H1 (cell line): ENCODE measurements at regions not wholly inside any gene's neighbourhood (a gene's known extent, or its start where the extent isn't known, plus 50 kb on each side); places are given as distances from the start of the nearest gene placed in this dataset.
A peak's percentile ranks its signal among the peaks of the same experiment; 100 is the strongest.

Experiments
- CTCF ChIA-PET: fragments of 300-600 bp; sonication (Branson Sonifier 250); formaldehyde crosslinking; loops from one replicate; lab custom pipeline; 2021; ENCODE audit not compliant: partially characterized antibody; lab: Charles Lee
- POLR2A ChIA-PET: fragments of 300-600 bp; sonication (Branson Sonifier 250); formaldehyde crosslinking; loops from one replicate; lab custom pipeline; 2021; ENCODE audit warnings: inconsistent platforms; ENCODE audit not compliant: partially characterized antibody; lab: Charles Lee
- DNase-seq, 2 experiments: peaks; one replicate each; pipeline versions ENCODE4 v3.0.0 to v3.0.0-alpha.2; 2010 to 2022; ENCODE audit warnings: low spot score in 2 of 2, low read depth in 1 of 2, mixed read lengths in 1 of 2
- FAIRE-seq: peaks from 2 replicates; lab custom pipeline; 2011; peaks lifted over from hg19 to GRCh38; lab: Jason Lieb, UNC
- H2AFZ ChIP-seq: 2 replicates; pipeline ENCODE4 v1.8.1; 2012; ENCODE audit warnings: low read length, inconsistent platforms
- H2AK5ac ChIP-seq: 2 replicates; pipeline ENCODE4 v1.6.1; 2013; ENCODE audit warnings: low read depth, low read length
- H2BK120ac ChIP-seq: replicated peaks from 2 replicates; pipeline ENCODE3; 2013; ENCODE audit warnings: low read depth, low read length, inconsistent platforms
- H2BK12ac ChIP-seq: 2 replicates; pipeline ENCODE4 v1.6.1; 2013; ENCODE audit warnings: low read depth, low read length
- H2BK15ac ChIP-seq: 2 replicates; pipeline ENCODE4 v1.6.1; 2013; ENCODE audit warnings: low read length
- H2BK20ac ChIP-seq: 2 replicates; pipeline ENCODE4 v1.6.1; 2013; ENCODE audit warnings: low read length
- H2BK5ac ChIP-seq: 2 replicates; pipeline ENCODE4 v1.6.1; 2013; ENCODE audit warnings: low read depth, low read length
- H3K14ac ChIP-seq: 2 replicates; pipeline ENCODE4 v1.6.1; 2013; ENCODE audit warnings: inconsistent platforms; ENCODE audit not compliant: insufficient read length
- H3K18ac ChIP-seq: 2 replicates; pipeline ENCODE4 v1.6.1; 2013; ENCODE audit warnings: low read length; ENCODE audit errors: extremely low read depth
- H3K23ac ChIP-seq: 2 replicates; pipeline ENCODE4 v1.6.1; 2013; ENCODE audit warnings: inconsistent platforms; ENCODE audit not compliant: insufficient read length
- H3K23me2 ChIP-seq: 2 replicates; pipeline ENCODE4 v1.6.1; 2013; ENCODE audit warnings: low read depth, low read length
- H3K27ac ChIP-seq: 2 replicates; pipeline ENCODE4 v1.6.1; 2011; ENCODE audit warnings: low read depth, low read length, inconsistent platforms
- H3K27me3 ChIP-seq, 4 experiments: replicated peaks in 1 of 4; 1 replicate in 1 of 4; 2 replicates in 3 of 4; pipeline versions ENCODE4 v1.6.1 to v1.8.1; 2011 to 2013; ENCODE audit warnings: low read length in 3 of 4, mild to moderate bottlenecking in 3 of 4, inconsistent platforms in 2 of 4, mixed read lengths in 2 of 4, moderate library complexity in 1 of 4; ENCODE audit not compliant: control insufficient read depth in 3 of 4, insufficient read depth in 3 of 4; ENCODE audit errors: extremely low read depth in 1 of 4
- H3K36me3 ChIP-seq, 4 experiments: 2 replicates each; pipeline versions ENCODE4 v1.6.1 to v1.8.1; 2011 to 2013; ENCODE audit warnings: mild to moderate bottlenecking in 4 of 4, low read length in 3 of 4, moderate library complexity in 2 of 4, control low read depth in 1 of 4, inconsistent platforms in 1 of 4; ENCODE audit not compliant: insufficient read depth in 4 of 4, control insufficient read depth in 2 of 4
- H3K4ac ChIP-seq: replicated peaks from 2 replicates; pipeline ENCODE3; 2013; ENCODE audit warnings: low read length, low read depth, mixed read lengths, inconsistent platforms; ENCODE audit not compliant: insufficient read length
- H3K4me1 ChIP-seq, 4 experiments: replicated peaks in 1 of 4; 1 replicate in 1 of 4; 2 replicates in 3 of 4; pipeline versions ENCODE4 v1.6.1 to v1.8.1; 2011 to 2013; ENCODE audit warnings: low read length in 3 of 4, inconsistent platforms in 2 of 4, mixed read lengths in 1 of 4; ENCODE audit not compliant: insufficient read depth in 4 of 4, control insufficient read depth in 3 of 4
- H3K4me2 ChIP-seq, 2 experiments: 2 replicates each; pipeline versions ENCODE4 v1.6.1 to v1.8.1; 2011 to 2013; ENCODE audit warnings: low read depth in 2 of 2, low read length in 2 of 2, control low read depth in 1 of 2, inconsistent platforms in 1 of 2, mild to moderate bottlenecking in 1 of 2; ENCODE audit not compliant: insufficient read depth in 1 of 2
- H3K4me3 ChIP-seq, 4 experiments: fragments of 200-600, 300-600 bp in 1 of 4; sonication (generic), shearing (Covaris generic), sonication (Bioruptor Twin) in 1 of 4; 2 replicates each; pipeline versions ENCODE4 v1.5.1 to v1.8.1; 2011 to 2016; ENCODE audit warnings: low read length in 4 of 4, low read depth in 3 of 4, control low read depth in 2 of 4, inconsistent platforms in 2 of 4, mild to moderate bottlenecking in 2 of 4, mixed read lengths in 1 of 4, moderate library complexity in 1 of 4; ENCODE audit not compliant: insufficient read depth in 2 of 4; ENCODE audit errors: extremely low read depth in 1 of 4
- H3K56ac ChIP-seq: replicated peaks from 2 replicates; pipeline ENCODE3; 2013; ENCODE audit warnings: low read depth, mild to moderate bottlenecking, mixed read lengths, low read length, inconsistent platforms; ENCODE audit not compliant: insufficient read length
- H3K79me1 ChIP-seq: 2 replicates; pipeline ENCODE4 v1.6.1; 2013; ENCODE audit warnings: low read depth, low read length, control low read depth
- H3K79me2 ChIP-seq, 2 experiments: 2 replicates each; pipeline versions ENCODE4 v1.6.1 to v1.8.1; 2012 to 2013; ENCODE audit warnings: low read length in 2 of 2, mild to moderate bottlenecking in 2 of 2, inconsistent platforms in 1 of 2; ENCODE audit not compliant: insufficient read depth in 2 of 2, control insufficient read depth in 1 of 2
- H3K9ac ChIP-seq, 4 experiments: replicated peaks in 1 of 4; 1 replicate in 1 of 4; 2 replicates in 3 of 4; pipeline versions ENCODE4 v1.6.1 to v1.8.1; 2011 to 2013; ENCODE audit warnings: low read depth in 3 of 4, low read length in 3 of 4, control low read depth in 2 of 4, mild to moderate bottlenecking in 2 of 4, moderate library complexity in 2 of 4, inconsistent platforms in 1 of 4; ENCODE audit errors: extremely low read depth in 1 of 4
- H3K9me3 ChIP-seq, 2 experiments: 2 replicates each; pipeline versions ENCODE4 v1.6.1 to v1.8.1; 2012 to 2013; ENCODE audit warnings: mild to moderate bottlenecking in 2 of 2, moderate library complexity in 2 of 2, control low read depth in 1 of 2, inconsistent platforms in 1 of 2, low read depth in 1 of 2, low read length in 1 of 2, mixed read lengths in 1 of 2; ENCODE audit not compliant: insufficient read depth in 2 of 2
- H4K20me1 ChIP-seq, 2 experiments: replicated peaks in 1 of 2; 2 replicates each; pipeline versions ENCODE3 to v1.8.1; 2011 to 2013; ENCODE audit warnings: inconsistent platforms in 2 of 2, low read length in 2 of 2, mild to moderate bottlenecking in 1 of 2; ENCODE audit not compliant: insufficient read depth in 2 of 2, control insufficient read depth in 1 of 2
- H4K5ac ChIP-seq: 2 replicates; pipeline ENCODE4 v1.6.1; 2013; ENCODE audit warnings: low read length, low read depth, mixed read lengths, inconsistent platforms; ENCODE audit not compliant: insufficient read length
- H4K8ac ChIP-seq: 2 replicates; pipeline ENCODE4 v1.8.0; 2013; ENCODE audit warnings: mild to moderate bottlenecking, moderate library complexity, low read length, inconsistent platforms; ENCODE audit not compliant: insufficient read depth; ENCODE audit errors: extremely low read depth
- H4K91ac ChIP-seq: replicated peaks from 2 replicates; pipeline ENCODE3; 2013; ENCODE audit warnings: low read length, mixed read lengths, inconsistent platforms; ENCODE audit not compliant: insufficient read length
- BACH1 ChIP-seq: IDR thresholded peaks from 2 replicates; pipeline ENCODE4 v1.6.1; 2012; ENCODE audit warnings: low read length, improper control_type of control experiment
- BCL11A ChIP-seq, 2 experiments: IDR thresholded peaks; one replicate each; pipeline ENCODE4 v1.6.1; 2011; ENCODE audit warnings: low read depth in 2 of 2, low read length in 2 of 2, mild to moderate bottlenecking in 2 of 2
- BRCA1 ChIP-seq: IDR thresholded peaks from 2 replicates; pipeline ENCODE4 v1.6.1; 2012; ENCODE audit warnings: low read depth, low read length, improper control_type of control experiment
- CHD1 ChIP-seq: IDR thresholded peaks from 2 replicates; pipeline ENCODE4 v1.6.1; 2012; ENCODE audit warnings: low read depth, low read length, improper control_type of control experiment
- CHD2 ChIP-seq: IDR thresholded peaks from 2 replicates; pipeline ENCODE4 v1.6.1; 2012; ENCODE audit warnings: low read length, improper control_type of control experiment
- JUN ChIP-seq: IDR thresholded peaks from 2 replicates; pipeline ENCODE4 v1.6.1; 2011; ENCODE audit warnings: low read depth, mild to moderate bottlenecking, improper control_type of control experiment, low read length
- KDM4A ChIP-seq: IDR thresholded peaks from one replicate; pipeline ENCODE4 v1.7.1; 2012; ENCODE audit warnings: low read depth, mild to moderate bottlenecking, moderate library complexity, low read length, inconsistent platforms; ENCODE audit not compliant: severe bottlenecking
- POLR2A ChIP-seq, 2 experiments: IDR thresholded peaks; 1 replicate in 1 of 2; 2 replicates in 1 of 2; pipeline ENCODE4 v1.6.1; 2011; ENCODE audit warnings: low read depth in 2 of 2, low read length in 2 of 2, mild to moderate bottlenecking in 2 of 2; ENCODE audit errors: control extremely low read depth in 1 of 2
- POLR2AphosphoS5 ChIP-seq: IDR thresholded peaks from 2 replicates; pipeline ENCODE4 v1.6.1; 2011; ENCODE audit warnings: low read depth, low read length
- RBBP5 ChIP-seq: IDR thresholded peaks from 2 replicates; pipeline ENCODE4 v1.7.1; 2012; ENCODE audit warnings: low read depth, mild to moderate bottlenecking, inconsistent platforms, low read length, moderate library complexity, borderline replicate concordance
- SP4 ChIP-seq: IDR thresholded peaks from 2 replicates; pipeline ENCODE4 v1.6.1; 2012; ENCODE audit warnings: low read length, inconsistent platforms
- TAF1 ChIP-seq: IDR thresholded peaks from 2 replicates; pipeline ENCODE4 v1.6.1; 2011; ENCODE audit warnings: mild to moderate bottlenecking, low read depth, low read length
- TEAD4 ChIP-seq: IDR thresholded peaks from 2 replicates; pipeline ENCODE4 v1.6.1; 2012; ENCODE audit warnings: low read depth, low read length, inconsistent platforms, mixed read lengths
- ZNF274 ChIP-seq: IDR thresholded peaks from 2 replicates; pipeline ENCODE4 v1.7.0; 2012; ENCODE audit warnings: low read length, borderline replicate concordance; ENCODE audit errors: extremely low read depth
- WGBS, 2 experiments: shearing (Covaris generic) in 1 of 2; methylation state at CpG; one replicate each; pipeline versions ENCODE4 v1.1.6 to v1.1.7; 2013 to 2015; ENCODE audit warnings: low lambda C conversion rate in 2 of 2, mixed read lengths in 2 of 2, inconsistent platforms in 1 of 2, low coverage in 1 of 2, missing lambda C conversion rate in 1 of 2; ENCODE audit not compliant: insufficient replicate concordance in 2 of 2, insufficient coverage in 1 of 2, insufficient read length in 1 of 2; ENCODE audit errors: extremely low coverage in 1 of 2, missing lambda C conversion rate in 1 of 2; 5-methylcytosine and 5-hydroxymethylcytosine counted together
- TF ChIP-seq, protein P1 (sequence below): IDR thresholded peaks from 2 replicates; pipeline ENCODE4 v1.6.1; 2012; ENCODE audit warnings: inconsistent platforms

DNA sequence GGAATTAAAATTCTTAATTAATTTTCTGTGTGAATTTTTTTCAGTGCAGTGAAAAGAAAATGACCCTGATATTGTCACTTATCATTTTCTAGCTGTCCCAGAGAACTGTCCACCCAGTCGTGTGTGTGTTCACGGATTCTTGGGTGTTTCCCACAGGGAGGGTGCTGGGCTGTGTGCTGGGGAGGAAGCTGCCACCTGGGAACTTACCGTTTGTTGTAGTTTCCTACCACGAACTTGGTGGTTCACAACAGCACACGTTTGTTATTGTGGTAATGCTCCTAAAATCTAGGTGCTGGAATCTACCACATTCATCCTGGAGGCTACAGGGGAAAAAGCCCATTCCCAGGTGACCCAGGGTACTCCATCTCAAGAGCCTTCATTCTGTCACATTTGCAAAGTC, 276.1 kb downstream of the GLRX3 start:
- Histone ChIP-seq H3K4me3 (no peak overlapping the region), H3K4me2 (no peak overlapping the region), H3K4me1 (0 out of 7 replicates have a peak, but pooled peaks cover 0 to 4% (median 0%) of the 10 kb centered on the region in 4 experiments), H2BK5ac (no peak overlapping the region), H2BK15ac (0 out of 2 replicates have a peak overlapping the region, but pooled peaks have one; percentile 46), H2BK20ac (no peak overlapping the region), H4K5ac (no peak overlapping the region), H3K56ac (no peak overlapping the region), H3K4ac (no peak overlapping the region), H2BK120ac (no peak overlapping the region), H3K27me3 (no peaks in the 10 kb centered on the region), H4K20me1 (no peaks in the 10 kb centered on the region), H3K23me2 (no peaks in the 10 kb centered on the region), H3K79me1 (no peaks in the 10 kb centered on the region), H2BK12ac (no peak overlapping the region), H4K91ac (no peak overlapping the region), H3K9ac (no peak overlapping the region), H3K23ac (no peak overlapping the region), H4K8ac (no peak overlapping the region), H3K9me3 (no peaks in the 10 kb centered on the region), H3K79me2 (no peaks in the 10 kb centered on the region), H3K18ac (no peak overlapping the region), H3K14ac (no peak overlapping the region), H3K36me3 (no peaks in the 10 kb centered on the region), H2AK5ac (no peak overlapping the region), H2AFZ (no peak overlapping the region), H3K27ac (no peak overlapping the region)
- ChIA-PET POLR2A (no interaction called here), CTCF (no interaction called here)
- no peak for DNase-seq
- 100% methylated on average over 3 of the region's 5 CpGs; no CpG with 5 or more reads in 1 of the 2 experiments for WGBS, 2 experiments
- FAIRE-seq: no peak
- TF ChIP-seq RBBP5: no peak
- TF ChIP-seq POLR2AphosphoS5: no peak
- TF ChIP-seq TAF1: no peak
- no peak for TF ChIP-seq POLR2A (IDR thresholded peaks at IDR 0.05; ENCODE audit: control extremely low read depth in 1 of 2, low read depth in 2 of 2, low read length in 2 of 2)
- TF ChIP-seq BCL11A (IDR thresholded peaks at IDR 0.05; ENCODE audit: low read depth in 2 of 2, low read length in 2 of 2): no peak
- no peak for TF ChIP-seq ZNF274
- TF ChIP-seq, protein P1, sequence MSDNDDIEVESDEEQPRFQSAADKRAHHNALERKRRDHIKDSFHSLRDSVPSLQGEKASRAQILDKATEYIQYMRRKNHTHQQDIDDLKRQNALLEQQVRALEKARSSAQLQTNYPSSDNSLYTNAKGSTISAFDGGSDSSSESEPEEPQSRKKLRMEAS: no peak
- TF ChIP-seq TEAD4: no peak
- no peak for TF ChIP-seq CHD1
- no peak for TF ChIP-seq SP4
- no peak for TF ChIP-seq BRCA1
- no peak for TF ChIP-seq JUN
- TF ChIP-seq KDM4A: no peak
- TF ChIP-seq CHD2: no peak
- no peak for TF ChIP-seq BACH1
